ENCODE measurements at regions not wholly inside any gene's neighbourhood (a gene's known extent, or its start where the extent isn't known, plus 50 kb on each side); places are given as distances from the start of the nearest gene placed in this dataset.

DNA sequence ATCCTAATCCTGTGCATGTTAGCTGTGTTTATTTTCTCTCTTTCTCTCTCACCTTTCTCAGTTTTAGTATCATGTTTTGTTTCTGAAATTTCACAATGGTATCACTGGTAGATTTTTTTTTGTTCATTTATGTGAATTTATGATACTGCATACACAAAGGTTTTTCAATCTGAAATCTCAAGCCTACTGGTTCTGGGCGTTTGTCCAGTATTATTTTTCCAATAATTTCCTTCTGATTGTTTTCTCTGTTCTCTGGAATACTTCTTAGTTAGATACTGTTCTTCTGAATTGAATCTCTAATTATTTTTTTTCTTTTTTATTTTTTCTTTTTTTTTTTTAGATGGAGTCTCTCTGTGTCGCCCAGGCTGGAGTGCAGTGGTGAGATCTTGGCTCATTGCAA lies 96.2 kb upstream of the TMEM72 start:
- DNase-seq (ENCODE audit: low read depth, low spot score) = no peak

GRCh38 chr10:44818041-44818649 lies 93.0 kb upstream of the TMEM72 start:
- no peak for DNase-seq (ENCODE audit: low read depth, low spot score)

GRCh38 chr10:44818701-44819127 lies 92.4 kb upstream of the TMEM72 start:
- no peak for DNase-seq (ENCODE audit: low read depth, low spot score)

- no peak for DNase-seq (ENCODE audit: low read depth, low spot score)
Measured at GRCh38 chr10:44820094-44820493, 91.0 kb upstream of the TMEM72 start.

DNA sequence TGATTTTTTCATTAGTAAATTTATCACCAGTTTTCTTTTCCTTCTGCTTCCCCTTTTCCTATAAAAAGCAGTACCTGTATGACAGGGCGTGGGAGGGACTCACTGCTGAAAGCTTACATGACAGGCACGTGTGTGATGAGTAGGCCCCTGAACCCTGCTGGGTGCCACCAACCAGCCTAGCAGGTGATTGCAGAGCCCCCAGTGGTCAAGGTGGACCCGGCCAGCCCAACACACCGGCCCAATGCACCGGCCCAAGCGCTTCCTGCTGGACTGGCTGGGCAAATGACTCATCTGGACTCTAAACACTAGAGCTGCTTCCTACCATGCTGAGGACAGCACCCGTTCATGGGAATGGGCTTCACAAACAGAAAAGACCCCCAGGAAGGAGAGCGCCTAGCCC lies 89.8 kb upstream of the TMEM72 start:
- DNase-seq (ENCODE audit: low read depth, low spot score) = no peak

DNA sequence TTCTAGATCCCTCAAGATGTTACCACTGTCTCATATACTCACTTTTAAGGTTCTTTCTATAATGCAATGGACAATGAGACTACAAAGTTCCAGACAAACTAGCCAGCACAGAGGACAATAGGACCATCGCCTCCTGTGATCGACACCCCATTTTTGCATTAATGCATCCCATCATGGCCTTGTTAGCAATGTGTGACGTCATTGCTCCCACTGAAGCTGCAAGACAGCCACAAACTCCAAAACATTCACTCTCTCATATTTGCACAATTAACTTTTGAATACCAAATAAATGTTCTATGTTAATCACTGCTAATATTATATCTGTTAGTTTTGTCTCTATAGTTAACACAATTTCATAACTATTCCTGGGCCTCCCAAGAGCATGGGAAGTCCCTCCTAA lies 88.8 kb upstream of the TMEM72 start:
- DNase-seq (ENCODE audit: low read depth, low spot score) = no peak

GRCh38 chr10:44822966-44823365 lies 88.2 kb upstream of the TMEM72 start:
- DNase-seq (ENCODE audit: low read depth, low spot score) = no peak

GRCh38 chr10:44824607-44825006 lies 86.5 kb upstream of the TMEM72 start:
- no peak for DNase-seq (ENCODE audit: low read depth, low spot score)

DNA sequence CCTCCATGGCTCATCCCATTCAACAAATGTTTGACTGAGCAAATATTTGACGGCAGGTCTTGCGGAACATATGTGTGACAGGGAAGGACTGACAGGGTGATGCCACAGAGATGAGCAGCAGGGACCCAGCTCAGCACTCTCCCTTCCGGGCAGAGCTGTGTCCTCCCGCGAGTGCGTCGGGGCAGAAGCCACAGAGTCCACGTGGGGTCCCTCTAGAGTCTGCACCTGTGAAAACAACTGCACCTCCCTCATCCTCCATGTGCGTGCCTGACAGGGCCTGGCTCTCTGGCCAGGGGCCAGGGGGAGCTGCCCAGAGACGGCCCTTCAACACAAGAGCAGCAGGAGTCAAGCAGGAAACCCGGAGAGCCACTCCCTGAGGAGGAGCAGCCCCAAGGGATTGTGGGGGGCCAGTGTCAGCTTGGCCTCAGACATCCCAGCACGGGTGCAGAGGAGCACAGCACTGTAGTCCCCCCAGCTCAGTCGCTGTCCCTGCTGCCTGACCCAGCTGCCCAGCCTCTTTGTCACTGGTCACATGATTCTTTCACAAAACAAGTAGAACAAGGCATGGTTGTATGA lies 83.6 kb upstream of the TMEM72 start:
- DNase-seq (ENCODE audit: low read depth, low spot score) = no peak

DNA sequence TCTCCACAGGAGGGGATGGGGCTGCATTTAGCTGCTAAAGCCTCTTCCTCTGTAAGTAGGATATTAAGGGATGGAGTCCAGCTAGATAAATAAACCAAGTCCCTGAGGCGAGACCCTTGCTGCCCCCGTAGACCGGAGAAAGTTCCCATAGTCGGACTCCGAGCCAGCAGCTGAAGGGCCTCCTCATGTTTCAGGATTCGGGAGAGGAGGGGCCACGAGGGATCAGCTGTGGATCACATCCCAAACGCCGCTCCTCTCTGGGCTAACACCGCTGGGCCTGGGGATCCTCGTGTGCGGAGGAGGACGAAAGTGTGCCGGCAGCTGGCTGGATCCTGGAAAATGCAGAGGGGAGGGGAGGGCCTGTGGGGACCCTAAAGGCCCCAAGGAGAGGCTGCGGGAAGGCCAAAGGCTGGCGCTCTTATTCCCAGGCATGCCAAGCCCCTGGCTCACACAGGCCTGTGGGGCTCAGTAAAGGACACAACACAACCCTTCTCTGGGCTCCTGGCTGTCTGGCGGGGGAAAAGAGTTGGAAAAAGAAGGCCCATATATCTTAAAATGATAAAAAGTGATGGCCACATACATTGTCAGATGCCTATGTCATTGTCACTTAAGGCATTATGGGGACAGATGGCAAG lies 82.5 kb upstream of the TMEM72 start:
- no peak for DNase-seq (ENCODE audit: low read depth, low spot score)

GRCh38 chr10:44829426-44829825 lies 81.7 kb upstream of the TMEM72 start:
- DNase-seq (ENCODE audit: low read depth, low spot score) = no peak

DNA sequence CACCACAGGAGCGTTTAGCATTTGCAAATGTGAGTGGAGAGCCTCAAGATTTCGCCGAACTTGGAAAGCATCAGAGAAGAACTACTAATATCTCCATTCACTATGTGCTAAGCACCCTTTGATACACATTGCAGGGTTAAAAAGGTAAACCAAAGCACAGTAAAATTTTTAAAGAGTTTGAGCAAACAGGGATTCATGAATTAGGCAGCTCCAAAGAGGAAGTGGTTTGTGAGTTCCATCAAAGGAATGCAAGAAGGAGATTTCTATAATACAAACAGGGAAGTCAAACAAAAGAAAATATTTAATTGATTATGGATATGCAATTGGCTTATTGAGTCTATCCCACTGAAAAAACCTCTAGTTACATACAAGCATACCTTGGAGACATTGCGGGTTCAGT lies 81.1 kb upstream of the TMEM72 start:
- DNase-seq (ENCODE audit: low read depth, low spot score) = no peak

- no peak for DNase-seq (ENCODE audit: low read depth, low spot score)
Measured at GRCh38 chr10:44831581-44831980, 79.6 kb upstream of the TMEM72 start.

DNA sequence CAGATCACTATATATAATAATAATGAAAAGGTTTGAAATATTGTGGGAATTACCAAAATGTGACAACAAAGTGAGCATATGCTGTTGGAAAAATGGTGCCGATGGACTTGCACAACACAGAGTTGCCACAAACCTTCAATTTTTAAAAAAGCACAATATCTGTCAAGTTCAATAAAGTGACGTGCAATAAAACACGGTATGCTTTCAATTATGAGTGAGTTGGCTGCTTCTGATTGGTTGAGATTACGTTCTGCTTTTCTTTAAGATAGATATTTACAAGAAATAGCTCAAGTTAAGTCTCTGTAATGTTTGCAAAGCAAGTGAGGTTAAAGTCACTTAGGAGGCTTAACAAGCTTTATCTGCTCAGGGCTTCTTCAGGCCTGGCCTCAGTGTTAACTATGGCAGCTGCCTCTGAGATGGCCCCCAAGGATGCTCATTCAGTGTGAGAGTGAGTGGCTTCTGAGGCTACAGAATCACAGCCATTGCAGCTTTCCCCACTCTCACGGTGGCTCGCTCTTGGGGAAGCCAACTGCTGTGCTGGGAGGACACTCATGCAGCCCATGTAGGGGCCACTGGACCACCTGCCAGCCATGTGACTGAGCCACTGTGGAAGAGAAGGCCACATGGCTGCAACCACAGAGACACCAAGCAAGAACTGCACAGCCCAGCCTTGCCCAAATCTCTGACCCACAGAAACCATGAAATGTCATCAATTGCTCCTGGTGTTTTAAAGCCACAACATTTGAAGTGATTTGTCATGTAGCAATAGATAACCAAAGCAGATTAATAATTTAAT lies 78.3 kb upstream of the TMEM72 start:
- DNase-seq (ENCODE audit: low read depth, low spot score) = no peak

- no peak for DNase-seq (ENCODE audit: low read depth, low spot score)
Measured at GRCh38 chr10:44834131-44834530, 77.0 kb upstream of the TMEM72 start.

DNA sequence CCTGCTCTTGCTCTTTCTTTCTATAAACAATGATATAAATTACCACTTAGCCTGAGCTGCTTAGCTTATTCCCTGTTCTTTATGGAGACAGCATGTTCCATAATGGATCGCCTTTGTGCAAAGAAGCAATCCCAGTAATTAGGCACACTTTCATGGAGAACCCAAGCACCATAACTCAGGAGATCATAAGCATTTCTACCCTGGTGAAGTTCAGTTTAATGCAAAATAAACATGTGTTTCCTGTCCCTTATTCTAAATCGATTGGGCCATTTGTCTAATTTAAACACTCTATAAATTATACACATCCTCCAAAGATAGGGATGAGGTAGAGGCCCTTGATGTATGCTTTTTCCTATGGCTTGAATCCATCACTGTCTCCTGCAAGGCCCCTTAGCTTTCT lies 75.8 kb upstream of the TMEM72 start:
- DNase-seq (ENCODE audit: low read depth, low spot score) = no peak

- no peak for DNase-seq (ENCODE audit: low read depth, low spot score)
Measured at GRCh38 chr10:44843484-44843883, 67.7 kb upstream of the TMEM72 start.

DNA sequence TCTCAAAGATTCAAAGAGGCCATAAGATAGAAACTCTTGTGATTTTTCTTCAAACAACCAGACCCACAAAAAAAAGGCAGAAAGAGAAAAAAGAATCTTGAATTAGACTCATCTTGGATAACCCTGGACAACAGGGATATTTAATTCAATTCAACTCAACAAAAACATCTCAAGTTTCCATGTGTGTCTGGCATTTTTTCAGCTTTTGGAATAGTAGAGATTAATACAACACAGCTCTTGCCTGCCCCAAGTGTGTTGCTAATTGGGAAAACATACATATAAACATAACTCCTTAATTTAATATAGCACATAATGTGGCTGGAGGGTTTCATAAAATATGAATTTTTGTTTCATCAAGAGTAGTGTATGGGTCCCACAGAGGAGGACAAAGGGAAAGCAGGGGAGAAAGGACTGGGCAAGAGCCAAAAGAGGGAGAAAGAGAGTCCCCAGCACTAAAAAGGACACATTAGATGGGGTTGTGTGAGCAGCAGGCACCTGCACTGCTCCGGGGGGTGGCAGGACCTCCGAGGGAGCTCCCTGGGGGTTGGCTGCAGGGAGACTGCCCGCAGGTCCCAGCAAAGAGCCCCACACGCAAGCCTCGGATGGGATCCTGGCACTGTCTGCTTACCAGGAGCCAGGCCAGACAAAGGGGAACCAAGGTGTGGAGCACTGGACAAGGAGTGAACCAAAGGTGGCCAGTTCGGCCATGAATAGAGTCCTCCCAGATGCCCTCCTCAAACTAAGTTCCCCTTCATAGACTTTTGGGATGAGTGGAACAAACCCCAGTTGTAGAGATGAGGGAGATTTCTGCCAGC lies 65.6 kb upstream of the TMEM72 start:
- DNase-seq (ENCODE audit: low read depth, low spot score) = no peak

GRCh38 chr10:44847110-44847509 lies 64.0 kb upstream of the TMEM72 start:
- no peak for DNase-seq (ENCODE audit: low read depth, low spot score)

DNA sequence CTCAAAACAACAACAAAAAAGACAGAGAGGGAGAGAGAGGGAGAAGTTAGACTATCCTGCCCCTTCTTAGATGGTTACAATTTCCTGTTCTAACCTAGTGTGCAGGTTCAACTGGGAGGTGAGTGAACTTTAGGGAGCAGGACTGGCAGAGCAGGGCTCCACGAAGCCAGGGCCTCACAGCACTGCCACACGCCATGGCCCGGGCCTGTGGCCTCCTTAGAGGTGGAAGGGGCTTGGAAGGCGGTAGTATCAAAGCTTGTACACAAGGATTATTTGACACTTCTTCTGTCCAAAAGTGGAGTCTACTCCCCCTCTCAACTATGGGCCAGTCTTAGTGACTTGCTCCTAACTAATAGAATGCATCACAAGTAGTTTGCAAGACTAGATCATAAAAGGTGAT lies 62.9 kb upstream of the TMEM72 start:
- no peak for DNase-seq (ENCODE audit: low read depth, low spot score)

- no peak for DNase-seq (ENCODE audit: low read depth, low spot score)
Measured at GRCh38 chr10:44849936-44850335, 61.2 kb upstream of the TMEM72 start.
